B cell (primary cell): ENCODE measurements at regions not wholly inside any gene's neighbourhood (a gene's known extent, or its start where the extent isn't known, plus 50 kb on each side); places are given as distances from the start of the nearest gene placed in this dataset.

ENCODE experiments used
- CTCF ChIP-seq: fragments of 200-600 bp; IDR thresholded peaks from one replicate; pipeline ENCODE4 v1.8.0; 2022; ENCODE audit warnings: antibody characterized with exemption, mild to moderate bottlenecking
- EZH2 ChIP-seq: IDR thresholded peaks from 2 replicates; pipeline ENCODE4 v1.6.1; 2012; ENCODE audit warnings: borderline replicate concordance, low read depth, mild to moderate bottlenecking, moderate library complexity, low read length; ENCODE audit not compliant: insufficient read depth, poor library complexity, severe bottlenecking

GRCh38 chr5:79901631-79902030 lies 89.4 kb downstream of the MTX3 start:
- TF ChIP-seq CTCF, result no peak
- TF ChIP-seq EZH2, result no peak
